ENCODE measurements at regions not wholly inside any gene's neighbourhood (a gene's known extent, or its start where the extent isn't known, plus 50 kb on each side); places are given as distances from the start of the nearest gene placed in this dataset.
A peak's percentile ranks its signal among the peaks of the same experiment; 100 is the strongest.

DNA sequence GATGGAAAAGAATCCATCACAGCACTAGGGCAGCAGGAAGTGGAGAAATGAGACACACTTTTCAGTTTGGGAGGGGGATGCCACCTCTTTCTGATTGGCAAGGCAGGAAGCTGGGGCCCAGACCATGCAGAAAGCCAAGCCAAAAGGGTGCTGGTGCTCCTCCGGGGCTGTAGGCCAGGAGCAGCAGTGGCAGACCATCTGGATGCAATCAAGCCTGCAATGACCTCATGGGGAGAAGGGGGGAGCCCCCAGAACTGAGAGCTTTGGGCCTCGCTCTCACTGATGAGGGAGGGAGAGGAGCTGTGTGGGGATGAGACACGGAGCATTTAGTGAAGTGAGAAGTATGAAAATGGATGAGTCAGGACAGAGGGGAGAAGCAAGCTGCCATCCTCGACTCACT lies 141.3 kb upstream of the NALF2 start:
- no peak for DNase-seq

DNA sequence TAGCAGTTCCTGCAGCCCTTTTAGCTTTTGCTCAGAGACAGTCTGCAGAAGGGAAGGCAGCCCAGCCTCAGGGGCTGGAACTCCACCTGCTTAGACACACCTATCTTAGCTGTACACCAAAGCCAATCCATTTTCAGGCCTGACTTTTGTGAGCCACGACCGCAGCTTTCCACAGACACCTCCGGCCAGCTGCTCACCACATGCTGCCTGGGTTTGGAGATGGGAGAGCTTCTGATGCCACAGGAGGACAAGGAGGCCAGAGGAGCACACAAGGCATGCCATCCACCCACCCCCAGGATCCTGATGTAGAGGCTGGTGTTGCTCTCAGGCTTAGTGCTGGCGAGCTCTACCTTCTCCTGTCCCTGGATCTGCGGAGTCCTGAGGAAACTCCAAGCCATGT lies 141.8 kb upstream of the NALF2 start:
- no peak for DNase-seq

DNA sequence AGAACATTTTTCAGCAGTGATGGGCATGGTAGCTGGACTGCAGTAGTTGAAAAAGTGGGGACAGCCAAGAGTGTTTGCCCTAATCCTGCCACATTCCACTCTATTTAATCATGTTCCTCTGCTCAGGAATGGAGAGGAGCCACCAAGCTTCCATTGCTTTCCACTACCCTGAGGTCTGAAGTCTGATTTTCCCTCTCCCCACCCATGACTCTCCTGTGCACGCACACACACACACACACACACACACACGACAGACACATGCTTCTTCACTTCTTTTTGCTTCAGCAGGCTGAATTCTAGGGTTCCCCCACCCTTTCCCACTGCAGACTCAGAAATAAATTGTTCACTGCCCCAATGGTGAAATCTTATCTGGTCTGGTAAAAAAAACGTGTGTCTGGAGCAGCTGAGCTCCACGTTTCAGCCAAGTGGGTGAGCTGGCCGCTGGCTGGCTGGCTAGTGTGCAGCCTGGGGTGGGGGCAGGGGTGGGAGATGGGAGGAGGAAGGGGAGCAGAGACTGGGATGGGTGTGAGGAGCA lies 142.7 kb upstream of the NALF2 start:
- no peak for DNase-seq

DNA sequence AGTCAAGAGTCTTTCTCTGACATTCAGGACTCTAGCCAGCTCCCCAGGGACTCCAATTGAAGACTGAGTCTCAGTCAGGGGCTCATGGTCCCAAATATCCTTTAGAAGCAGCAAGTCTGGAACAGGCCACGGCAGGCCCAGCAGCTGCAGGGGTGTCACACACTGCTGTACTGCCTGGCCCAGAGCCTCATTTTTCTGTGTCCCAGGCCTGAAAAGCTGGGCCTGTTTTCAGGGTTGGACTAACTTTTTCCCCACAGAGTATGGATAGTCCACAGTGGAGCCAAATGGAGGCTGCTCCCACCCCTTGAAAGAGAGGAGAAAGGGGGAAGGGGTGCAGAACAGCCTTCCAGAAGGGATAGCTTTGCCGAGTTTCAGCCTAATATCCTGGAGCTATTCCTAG lies 146.8 kb upstream of the NALF2 start:
- no peak for DNase-seq

DNA sequence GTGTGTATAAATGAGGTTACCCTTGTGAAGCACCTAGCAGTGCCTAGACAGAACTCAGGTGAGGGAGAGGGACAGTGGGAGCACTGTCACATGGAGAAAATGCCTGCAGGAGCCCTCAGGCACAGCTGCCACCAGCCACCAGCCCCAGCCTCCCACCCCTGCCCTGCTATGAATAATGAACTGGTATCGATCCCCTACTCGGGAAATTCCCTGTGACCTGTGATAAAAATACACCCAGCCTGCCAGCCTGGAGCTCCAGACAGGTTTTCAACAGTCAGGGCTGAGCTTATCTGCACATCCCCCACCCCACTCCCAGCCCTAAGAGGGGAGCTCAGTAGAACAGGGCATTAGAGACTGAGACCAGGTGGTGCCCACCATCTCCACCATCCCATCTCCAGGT lies 159.6 kb upstream of the PJA1 start:
- DNase-seq, result no peak

DNA sequence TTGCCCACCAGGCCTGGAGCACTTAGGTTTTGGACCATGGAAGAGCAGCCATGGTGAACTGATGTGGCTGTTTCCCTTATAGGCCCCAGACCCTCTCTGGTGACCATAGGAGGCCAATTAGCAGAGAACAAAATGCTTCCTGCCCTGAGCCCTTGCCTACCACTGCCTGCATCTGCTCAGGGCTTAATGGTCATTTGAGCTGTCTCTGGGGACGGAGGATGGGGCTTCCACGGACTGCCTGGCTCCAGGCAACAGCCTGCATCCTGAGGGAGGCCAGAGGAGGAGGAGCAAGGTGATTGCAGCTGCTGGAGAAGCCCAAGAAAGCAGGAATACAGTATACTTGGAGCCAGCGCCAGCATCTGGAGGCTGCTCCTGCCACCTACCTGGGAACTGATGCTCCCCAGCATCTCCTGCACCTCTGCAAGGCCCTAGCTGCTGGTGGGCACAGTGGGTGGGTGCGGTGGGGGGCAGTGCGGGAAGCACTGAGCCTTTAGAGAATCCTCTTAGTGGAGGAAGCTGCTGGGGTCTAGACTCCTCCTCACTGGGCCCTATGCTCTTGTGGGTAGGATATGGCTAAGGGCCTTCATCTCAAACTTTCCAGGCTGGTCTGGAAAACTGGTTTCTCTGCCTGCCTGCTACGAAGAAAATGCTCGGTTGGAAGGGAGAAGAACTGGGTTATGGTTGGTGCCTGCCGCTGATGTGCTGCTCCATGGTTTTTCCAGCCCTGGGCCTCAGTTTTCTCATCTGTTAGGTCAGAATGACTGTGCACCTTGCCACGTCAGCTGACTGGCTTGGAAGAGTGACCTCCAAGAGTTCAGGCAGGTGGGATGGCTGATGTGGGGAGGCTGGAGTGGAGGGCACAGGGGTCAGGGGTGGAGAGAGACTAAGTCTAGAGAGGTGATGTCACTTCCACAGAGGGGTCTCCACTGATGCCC lies 158.8 kb upstream of the PJA1 start:
- DNase-seq, result no peak

DNA sequence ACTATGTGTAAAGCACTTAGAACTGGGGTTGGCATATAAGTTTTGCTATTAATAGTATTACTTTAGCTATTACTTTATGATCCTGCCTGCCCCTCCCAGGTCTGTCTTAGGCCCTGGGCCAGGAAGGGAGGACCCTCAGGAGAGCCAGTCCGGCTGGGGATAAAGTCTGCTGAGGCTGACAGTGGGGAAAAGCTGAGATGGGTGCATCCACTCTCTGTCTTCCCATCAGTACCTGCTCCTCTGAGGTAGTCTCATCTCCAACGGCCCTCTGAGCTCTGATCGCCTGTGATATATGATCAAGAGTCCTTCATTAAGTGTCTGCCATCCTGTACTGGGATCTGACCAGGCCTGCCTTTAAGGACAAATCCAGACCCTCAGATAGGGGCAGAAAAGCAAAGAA lies 156.5 kb upstream of the PJA1 start:
- no peak for DNase-seq

DNA sequence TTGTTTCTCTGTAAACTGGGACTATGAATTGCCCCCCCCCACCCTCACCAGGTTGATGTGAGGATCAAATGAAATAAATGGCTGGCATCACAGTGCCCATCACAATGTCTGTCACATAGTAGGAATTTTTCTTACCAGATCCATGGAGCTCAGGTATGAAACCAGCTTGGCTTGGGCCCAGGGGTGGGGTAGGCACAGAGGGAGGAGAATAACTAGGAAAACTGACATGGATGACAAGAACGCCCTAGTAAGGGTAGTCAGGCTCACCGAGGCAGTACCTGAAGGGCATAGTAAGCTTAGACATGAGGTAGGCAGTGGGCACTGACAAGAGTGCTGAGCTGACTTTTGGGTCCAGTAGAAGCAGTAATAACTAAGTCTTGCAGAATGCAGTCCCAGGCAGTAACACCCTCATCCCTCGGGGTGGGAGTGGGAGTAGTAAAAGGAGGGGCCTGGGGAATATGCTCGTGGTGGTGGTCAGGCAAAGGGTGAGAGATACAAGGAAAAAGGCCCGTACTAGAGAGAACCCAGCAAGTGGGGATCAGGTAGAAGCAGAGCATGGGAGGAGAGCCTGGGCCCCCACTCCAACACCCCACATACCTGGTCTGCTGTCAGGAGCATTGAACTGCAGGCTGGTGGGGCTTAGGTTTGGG lies 155.9 kb upstream of the PJA1 start:
- no peak for DNase-seq

DNA sequence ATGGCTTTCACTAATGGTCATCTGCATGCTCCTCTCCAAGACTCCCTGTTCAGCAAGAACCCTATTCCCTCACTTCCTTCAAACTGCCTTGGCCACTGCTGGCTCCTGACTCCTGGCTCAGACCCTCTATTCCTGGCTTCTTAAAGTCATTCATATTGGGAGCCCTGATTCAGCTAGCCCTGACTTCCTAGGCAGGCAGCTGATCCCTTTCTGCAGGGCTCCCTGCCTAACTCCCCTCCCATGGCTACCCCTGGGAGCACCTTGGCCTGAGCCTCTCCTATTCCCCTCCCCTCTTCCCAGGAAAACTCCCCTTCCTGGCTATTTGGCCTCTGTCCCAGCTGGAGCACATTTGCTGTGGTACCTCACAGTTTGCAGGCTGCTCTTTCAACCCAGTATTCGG lies 154.9 kb upstream of the PJA1 start:
- no peak for DNase-seq

DNA sequence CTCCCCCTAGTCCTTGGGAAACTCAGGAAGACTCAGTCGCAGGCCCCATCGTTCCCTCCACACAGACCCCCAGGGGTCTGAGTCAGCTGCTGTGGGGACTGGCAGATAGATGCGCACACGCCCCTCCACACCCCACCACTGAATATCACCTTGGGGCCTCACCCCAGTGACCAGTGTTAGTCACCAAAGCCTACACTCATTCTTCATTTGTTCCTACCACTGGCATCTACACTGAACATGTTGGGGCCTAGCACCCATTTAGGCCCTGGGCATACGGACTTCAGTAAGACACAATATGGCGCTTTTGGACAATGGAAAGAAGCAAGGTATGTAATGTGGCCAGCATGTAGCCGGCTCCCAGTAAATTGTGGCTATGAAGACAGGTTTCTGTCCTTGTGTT lies 154.1 kb upstream of the PJA1 start:
- DNase-seq, result no peak

DNA sequence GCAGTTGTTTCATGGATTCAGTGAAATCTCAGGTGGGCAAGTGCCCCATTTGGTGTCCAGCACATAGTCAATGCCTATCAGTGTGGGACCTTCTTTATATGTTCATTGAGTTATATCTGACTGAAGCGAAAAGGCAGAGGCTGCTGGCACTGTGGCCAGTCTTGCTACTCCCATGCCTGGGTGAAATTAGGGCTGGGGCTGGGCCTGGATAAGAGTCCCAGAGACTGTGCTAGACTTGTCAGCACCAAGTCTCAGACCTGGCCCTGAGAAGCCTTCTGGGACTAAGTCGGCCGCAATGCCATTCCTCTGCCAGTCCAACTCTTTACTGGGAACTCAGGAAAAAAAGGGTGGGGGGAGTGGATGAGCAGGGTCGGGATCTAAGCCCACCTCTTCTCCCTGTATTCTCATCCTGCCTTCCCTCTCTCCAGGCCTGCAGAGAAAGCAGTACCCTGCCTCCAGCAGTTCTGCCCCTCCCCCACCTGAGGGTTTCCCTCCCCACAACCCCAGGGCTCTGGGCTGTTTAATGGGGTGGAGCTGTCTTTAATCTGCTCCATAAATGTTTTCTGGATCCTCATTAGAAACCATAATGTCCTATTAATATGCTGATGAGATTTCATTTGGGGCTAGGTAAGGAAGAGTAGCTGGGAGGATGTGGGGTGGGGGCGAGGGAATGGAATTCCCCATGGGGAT lies 153.5 kb upstream of the PJA1 start:
- no peak for DNase-seq

DNA sequence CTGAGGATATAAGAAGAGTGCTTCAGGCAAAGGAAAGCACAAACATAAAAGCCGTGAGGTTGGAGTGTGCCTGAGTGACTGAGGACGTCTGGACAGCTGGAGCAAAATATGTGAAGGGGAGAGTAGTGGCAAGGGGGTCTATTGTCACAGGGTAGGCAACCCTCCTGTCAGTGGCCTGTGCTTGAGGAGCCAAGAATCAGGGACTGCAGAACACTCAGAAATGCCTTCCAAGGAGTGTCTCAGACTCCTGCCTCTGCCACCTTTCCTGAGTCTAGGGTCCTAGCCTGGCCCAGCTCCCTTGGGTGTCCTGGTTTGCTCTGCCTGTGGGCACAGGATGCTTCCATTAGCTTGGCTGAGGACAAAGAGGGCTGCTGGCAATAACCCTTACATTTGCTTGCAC lies 152.5 kb upstream of the PJA1 start:
- no peak for DNase-seq

DNA sequence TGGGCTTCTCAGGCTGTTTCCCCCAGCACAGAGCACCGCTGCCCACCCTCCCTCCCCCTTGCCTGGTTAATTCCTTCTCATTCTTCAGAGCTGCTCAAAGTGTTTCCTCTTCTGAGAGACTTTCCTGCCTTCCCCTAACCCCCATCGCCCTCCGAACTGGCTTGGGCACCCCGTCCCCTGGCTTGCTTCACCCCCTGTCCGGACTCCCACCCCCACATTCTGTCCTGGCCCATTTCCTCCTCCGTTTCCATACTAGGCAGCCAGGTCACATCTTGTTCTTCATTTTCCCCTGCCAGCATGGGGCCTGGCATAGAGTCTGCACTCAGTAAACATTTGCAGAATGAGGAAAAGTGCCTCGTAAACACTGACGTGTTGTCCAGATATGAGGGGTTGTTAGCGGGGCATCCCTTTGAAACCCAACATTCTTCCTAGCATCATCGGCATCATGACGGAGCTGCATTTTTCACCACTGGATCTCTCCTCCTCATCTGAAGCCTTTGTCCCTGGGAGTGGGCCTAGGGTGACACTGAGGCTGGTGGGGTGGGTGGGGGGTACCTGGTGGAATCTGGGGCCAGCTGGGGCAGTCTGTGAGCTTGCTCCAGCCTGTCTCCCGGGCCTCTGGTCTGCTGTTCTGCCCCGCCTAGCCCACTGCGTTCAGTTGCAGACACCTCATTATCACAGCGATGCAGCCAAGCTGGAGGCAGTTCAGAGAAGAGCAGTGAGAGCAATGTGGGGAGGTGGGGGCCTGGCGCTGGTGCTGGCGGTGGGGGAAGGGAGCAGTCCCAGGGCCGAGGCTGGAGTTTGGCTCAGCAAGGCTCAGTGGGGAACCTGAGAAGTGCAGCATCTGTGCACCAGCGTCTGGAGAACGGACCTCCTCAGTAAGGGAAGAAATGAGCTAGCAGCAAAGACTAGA lies 149.4 kb upstream of the PJA1 start:
- DNase-seq, result no peak

DNA sequence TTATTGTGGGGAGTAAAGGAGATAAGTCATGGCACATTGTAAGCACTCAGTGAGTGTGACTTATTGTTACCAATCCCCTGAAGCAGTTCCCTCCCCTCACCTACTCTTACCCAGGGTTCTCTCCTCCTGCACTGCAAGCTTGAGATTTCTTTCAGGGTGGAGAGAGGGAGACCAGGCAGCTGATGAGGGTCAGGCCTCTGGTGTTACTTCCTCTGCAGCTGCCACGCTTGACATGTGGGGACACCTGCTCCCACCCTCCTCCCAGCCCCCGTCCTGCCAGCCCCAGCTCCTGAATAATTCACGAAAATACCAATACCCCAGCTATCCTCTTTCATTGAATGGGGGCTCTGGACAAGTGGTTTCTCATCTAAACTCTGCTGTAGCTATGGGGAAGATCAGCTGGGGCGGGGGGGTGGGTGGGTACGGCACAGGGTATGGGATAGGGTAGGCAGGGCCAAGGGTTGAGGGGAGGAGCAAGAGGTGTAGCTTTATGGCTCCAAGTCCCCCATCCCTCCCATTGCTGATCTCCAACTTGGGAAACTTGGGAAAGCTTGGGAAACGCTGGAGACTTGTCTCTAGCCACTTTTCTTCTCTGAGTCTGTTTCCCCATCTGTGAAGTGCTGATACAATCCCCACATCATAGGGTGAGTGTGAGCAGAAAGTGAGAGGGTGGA lies 148.5 kb upstream of the PJA1 start:
- DNase-seq, result no peak

DNA sequence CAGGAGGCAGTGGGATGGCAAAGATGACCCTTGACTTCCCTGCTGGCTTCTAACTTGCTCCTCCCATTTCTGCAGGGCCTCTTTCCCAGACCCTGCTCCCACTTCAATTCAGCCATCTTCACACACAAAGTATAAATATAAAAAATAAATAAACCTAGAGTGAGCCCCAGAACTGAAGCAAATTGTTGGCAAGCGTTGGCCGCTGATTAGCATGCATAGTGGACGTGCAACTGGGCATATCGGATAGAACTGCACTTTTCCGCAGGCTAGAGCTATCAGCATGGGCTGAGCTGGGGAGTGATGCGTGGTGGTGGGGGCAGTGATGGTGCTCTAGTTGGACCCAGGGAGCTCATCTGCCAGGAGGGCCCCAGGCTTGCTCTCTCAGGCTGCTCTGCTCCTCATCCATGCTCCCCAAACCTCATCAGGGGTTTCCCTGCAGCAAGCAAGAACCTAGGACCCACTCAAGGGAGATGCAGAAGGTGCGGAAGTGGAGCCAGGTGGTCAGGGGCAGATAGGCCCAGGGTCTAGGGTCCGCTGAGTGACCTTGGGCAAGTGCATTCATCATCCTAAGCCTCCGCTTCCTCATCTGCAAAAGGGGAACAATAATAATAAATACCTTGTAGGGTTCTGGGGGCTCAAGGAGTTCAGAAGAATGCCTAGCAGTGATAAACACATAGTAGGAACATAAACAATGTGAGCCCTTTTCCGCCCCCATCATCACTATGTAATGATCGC lies 146.8 kb upstream of the PJA1 start:
- DNase-seq, result no peak

DNA sequence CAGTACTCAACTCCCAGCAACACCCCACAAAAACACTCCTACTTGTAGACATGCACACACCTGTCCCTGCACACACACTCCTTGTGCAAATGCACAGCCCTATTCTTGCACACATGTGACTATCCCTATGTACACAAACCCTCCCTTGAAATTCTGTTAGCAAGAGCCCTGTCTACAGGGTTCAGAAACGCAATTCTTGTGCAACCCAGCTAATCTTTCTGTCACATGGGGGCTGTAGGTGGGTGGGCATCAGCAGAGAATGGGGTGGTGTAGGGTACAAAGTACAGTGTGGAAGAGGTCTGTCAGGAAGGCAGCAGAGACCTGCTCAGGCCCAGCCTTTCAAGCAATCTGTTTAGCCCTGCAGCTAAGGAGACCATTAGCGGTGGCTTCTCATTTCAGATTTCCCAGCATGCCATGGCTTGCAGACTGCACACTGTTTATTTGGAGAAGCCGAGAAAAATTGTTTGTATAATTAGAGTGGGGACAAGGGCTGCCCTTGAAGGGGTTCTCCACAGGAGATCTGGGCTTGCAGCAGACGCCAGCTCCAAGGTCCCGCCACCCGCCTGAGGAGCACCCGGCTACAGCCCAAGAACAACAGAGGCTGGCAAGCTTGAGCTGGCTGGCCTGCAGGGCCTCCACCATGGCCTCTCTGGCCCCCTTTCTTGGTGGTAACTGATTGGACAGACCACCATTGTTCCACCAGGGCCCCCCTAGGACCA lies 144.0 kb upstream of the PJA1 start:
- peak; percentile 1 for DNase-seq

DNA sequence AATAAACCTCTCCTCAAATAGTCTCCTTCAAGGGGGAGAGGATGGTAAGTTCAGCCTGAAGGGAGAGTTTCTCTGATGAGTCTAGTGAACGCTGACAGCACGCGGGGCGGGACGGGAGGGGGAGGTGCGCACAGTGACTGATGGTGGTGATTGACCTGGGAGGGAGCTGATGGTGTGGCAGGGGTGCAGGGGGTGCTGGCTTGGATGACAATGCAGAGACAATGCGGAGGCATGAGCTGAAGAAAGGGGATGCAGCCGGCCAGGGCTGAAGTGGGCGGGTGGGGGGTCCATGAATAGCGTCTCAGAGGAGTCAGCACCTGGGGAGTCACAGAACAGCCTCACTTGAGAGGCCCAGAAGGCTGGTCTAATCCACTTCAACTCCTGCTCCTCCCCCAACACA lies 142.5 kb upstream of the PJA1 start:
- no peak for DNase-seq

DNA sequence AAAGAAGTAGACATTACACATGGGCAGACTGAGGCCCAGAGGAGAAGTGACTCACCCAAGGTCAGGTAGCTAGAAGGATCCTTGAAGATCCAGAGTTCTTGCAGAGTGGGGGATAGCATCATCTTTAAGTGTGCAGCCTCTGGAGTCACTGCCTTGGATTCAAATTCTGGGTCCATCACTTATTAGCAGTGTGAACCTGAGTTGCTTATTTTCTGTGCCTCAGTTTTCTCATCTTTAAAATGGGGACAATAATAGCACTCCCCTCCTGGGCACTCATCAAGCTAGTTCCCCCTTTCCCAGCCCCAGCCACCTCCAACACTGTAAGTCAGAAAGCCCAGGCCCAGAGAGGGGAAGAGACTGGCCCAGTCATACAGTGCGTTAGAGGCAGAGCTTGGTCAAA lies 141.8 kb upstream of the PJA1 start:
- DNase-seq, result no peak

DNA sequence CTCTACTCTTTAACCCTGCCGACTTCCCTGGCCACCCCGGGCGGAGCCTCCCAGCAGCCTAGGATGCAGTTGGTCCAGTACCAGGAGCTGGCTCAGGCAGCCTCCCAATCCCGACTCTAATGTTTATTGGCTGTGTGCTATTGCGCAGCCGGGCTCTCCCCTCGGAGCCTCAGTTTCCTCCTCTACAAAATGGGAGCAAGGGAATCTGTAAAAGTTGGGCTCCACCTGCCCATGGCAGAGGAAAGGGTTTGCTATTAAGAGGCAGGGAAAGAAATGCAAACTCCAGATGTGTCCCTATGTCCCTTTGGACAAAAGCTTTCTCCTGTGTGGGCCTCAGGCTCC lies 140.8 kb upstream of the PJA1 start:
- no peak for DNase-seq

DNA sequence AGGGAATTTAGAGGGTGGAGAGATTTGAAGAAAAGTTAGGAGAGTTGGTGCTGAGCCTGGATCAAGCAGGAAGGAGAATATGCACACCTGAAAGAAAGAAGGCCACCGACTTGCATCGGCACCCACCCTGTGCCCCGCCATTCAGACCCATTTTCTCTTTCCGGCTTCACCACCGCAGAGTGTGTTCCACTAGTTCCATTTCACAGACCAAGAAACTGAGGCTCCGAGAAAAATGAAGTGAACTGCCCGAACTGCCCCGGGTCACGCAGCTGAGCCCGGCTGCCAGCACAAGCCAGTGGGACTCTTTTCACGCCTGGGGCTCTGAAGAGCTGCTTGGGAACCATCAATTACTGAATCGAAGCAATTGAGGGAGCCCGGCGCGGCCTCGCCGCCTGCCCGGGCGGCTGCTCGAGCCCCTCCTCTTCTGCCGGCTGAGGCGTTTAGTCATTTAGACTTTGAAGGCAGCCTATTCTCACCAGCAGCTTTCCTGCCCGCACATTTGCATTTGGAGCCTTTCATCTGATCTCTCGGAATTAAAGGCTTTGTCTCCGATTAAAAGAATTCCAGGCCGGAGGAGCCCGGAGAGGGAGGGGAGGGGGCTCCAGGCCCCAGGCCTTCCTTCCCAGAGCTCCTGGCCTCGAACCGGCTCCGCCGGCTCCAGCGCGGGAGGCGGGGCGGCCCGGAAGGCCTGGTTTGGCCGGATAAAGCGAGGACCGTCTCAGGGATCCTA lies 140.2 kb upstream of the PJA1 start:
- no peak for DNase-seq
